ENCODE measurements at regions not wholly inside any gene's neighbourhood (a gene's known extent, or its start where the extent isn't known, plus 50 kb on each side); places are given as distances from the start of the nearest gene placed in this dataset.

DNA sequence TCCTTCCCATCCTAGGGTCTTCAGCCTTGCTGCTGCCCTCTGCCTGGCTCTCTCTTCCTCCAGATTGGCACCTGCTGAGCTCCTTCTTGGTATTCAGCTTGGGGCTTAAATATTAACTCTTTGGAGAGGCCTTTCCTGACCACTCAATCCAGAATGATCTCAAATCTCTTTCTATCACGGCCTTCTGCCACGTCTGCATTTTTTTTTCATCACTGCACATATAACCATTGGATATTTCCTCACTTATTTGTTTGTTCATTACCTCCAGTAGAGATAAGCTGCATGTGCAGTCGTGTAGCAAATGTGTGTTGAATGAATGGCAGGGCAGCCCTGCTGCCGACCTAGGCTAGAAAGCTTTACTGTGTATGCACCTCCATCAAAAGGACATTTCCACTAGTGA is 51.6 kb upstream of the MPP7 start:
- Histone ChIP-seq H3K27me3 (ENCODE audit: insufficient read depth, low read depth, low read length) (no peaks in the 10 kb centered on the region), H3K9me3 (ENCODE audit: low read length) (no peaks in the 10 kb centered on the region), H2AFZ (ENCODE audit: low read depth, low read length) (no peak overlapping the region), H3K4me3 (ENCODE audit: low read length) (no peak overlapping the region), H3K4me2 (ENCODE audit: low read length) (no peak overlapping the region), H4K20me1 (ENCODE audit: insufficient read depth) (no peaks in the 10 kb centered on the region), H3K9ac (ENCODE audit: low read length) (no peak overlapping the region), H3K27ac (ENCODE audit: low read length) (no peak overlapping the region), H3K36me3 (ENCODE audit: insufficient read depth, low read length) (no peaks in the 10 kb centered on the region), H3F3A (ENCODE audit: insufficient read depth, low read length, poor library complexity, severe bottlenecking) (no peaks in the 10 kb centered on the region), H3K79me2 (replicated peaks; ENCODE audit: insufficient read depth, low read length) (no peaks in the 10 kb centered on the region), H3K9me2 (ENCODE audit: insufficient read depth, low read length) (no peaks in the 10 kb centered on the region)
- TF ChIP-seq MXI1 (conservative IDR thresholded peaks at IDR 0.05; ENCODE audit: poor library complexity, severe bottlenecking) (no peak), EZH2 (IDR thresholded peaks at IDR 0.05; ENCODE audit: borderline replicate concordance, insufficient read depth, low read length, poor library complexity, severe bottlenecking) (no peak), POLR2AphosphoS5 (IDR thresholded peaks at IDR 0.05) (no peak), TAF1 (IDR thresholded peaks at IDR 0.05; ENCODE audit: low read depth) (no peak), RAD21 (conservative IDR thresholded peaks at IDR 0.05) (no peak), SMC3 (conservative IDR thresholded peaks at IDR 0.05; ENCODE audit: poor library complexity) (no peak), EP300 (conservative IDR thresholded peaks at IDR 0.05; ENCODE audit: poor library complexity, severe bottlenecking) (no peak)
- TF ChIP-seq, protein P1, sequence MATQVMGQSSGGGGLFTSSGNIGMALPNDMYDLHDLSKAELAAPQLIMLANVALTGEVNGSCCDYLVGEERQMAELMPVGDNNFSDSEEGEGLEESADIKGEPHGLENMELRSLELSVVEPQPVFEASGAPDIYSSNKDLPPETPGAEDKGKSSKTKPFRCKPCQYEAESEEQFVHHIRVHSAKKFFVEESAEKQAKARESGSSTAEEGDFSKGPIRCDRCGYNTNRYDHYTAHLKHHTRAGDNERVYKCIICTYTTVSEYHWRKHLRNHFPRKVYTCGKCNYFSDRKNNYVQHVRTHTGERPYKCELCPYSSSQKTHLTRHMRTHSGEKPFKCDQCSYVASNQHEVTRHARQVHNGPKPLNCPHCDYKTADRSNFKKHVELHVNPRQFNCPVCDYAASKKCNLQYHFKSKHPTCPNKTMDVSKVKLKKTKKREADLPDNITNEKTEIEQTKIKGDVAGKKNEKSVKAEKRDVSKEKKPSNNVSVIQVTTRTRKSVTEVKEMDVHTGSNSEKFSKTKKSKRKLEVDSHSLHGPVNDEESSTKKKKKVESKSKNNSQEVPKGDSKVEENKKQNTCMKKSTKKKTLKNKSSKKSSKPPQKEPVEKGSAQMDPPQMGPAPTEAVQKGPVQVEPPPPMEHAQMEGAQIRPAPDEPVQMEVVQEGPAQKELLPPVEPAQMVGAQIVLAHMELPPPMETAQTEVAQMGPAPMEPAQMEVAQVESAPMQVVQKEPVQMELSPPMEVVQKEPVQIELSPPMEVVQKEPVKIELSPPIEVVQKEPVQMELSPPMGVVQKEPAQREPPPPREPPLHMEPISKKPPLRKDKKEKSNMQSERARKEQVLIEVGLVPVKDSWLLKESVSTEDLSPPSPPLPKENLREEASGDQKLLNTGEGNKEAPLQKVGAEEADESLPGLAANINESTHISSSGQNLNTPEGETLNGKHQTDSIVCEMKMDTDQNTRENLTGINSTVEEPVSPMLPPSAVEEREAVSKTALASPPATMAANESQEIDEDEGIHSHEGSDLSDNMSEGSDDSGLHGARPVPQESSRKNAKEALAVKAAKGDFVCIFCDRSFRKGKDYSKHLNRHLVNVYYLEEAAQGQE (IDR thresholded peaks at IDR 0.05; ENCODE audit: borderline replicate concordance) = no peak
- TF ChIP-seq, protein P2, sequence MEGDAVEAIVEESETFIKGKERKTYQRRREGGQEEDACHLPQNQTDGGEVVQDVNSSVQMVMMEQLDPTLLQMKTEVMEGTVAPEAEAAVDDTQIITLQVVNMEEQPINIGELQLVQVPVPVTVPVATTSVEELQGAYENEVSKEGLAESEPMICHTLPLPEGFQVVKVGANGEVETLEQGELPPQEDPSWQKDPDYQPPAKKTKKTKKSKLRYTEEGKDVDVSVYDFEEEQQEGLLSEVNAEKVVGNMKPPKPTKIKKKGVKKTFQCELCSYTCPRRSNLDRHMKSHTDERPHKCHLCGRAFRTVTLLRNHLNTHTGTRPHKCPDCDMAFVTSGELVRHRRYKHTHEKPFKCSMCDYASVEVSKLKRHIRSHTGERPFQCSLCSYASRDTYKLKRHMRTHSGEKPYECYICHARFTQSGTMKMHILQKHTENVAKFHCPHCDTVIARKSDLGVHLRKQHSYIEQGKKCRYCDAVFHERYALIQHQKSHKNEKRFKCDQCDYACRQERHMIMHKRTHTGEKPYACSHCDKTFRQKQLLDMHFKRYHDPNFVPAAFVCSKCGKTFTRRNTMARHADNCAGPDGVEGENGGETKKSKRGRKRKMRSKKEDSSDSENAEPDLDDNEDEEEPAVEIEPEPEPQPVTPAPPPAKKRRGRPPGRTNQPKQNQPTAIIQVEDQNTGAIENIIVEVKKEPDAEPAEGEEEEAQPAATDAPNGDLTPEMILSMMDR (IDR thresholded peaks at IDR 0.05; ENCODE audit: poor library complexity, severe bottlenecking) = no peak

DNA sequence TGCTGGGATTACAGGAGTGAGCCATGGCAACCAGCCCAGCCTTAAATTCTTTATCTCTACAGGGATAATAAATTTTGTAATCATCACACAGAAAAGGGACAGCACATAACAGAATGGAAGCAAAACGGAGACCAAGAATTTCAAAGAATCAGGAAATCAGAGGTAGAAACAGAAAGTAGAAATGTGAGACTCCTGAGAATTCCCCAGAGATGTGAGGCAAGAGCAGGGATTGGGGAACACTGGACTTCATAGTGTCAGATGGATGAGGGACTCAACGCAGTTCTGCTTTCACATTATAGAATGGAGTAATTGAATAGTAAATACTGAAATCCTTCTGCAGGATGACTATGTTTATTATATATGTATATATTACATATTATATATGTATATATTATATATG is 52.5 kb upstream of the MPP7 start:
- Histone ChIP-seq H3K9me2 (ENCODE audit: insufficient read depth, low read length) (no peaks in the 10 kb centered on the region), H2AFZ (ENCODE audit: low read depth, low read length) (no peak overlapping the region), H3K4me2 (ENCODE audit: low read length) (no peak overlapping the region), H3K4me3 (ENCODE audit: low read length) (no peak overlapping the region), H3K27ac (ENCODE audit: low read length) (no peak overlapping the region), H3K9me3 (ENCODE audit: low read length) (no peaks in the 10 kb centered on the region), H4K20me1 (ENCODE audit: insufficient read depth) (no peaks in the 10 kb centered on the region), H3K27me3 (ENCODE audit: insufficient read depth, low read depth, low read length) (no peaks in the 10 kb centered on the region), H3K79me2 (replicated peaks; ENCODE audit: insufficient read depth, low read length) (no peaks in the 10 kb centered on the region), H3K36me3 (ENCODE audit: insufficient read depth, low read length) (no peaks in the 10 kb centered on the region), H3K9ac (ENCODE audit: low read length) (no peak overlapping the region), H3F3A (ENCODE audit: insufficient read depth, low read length, poor library complexity, severe bottlenecking) (no peaks in the 10 kb centered on the region)
- no peak for TF ChIP-seq RAD21 (conservative IDR thresholded peaks at IDR 0.05)
- TF ChIP-seq, protein P2 (IDR thresholded peaks at IDR 0.05; ENCODE audit: poor library complexity, severe bottlenecking) = no peak
- TF ChIP-seq POLR2AphosphoS5 (IDR thresholded peaks at IDR 0.05) = no peak
- TF ChIP-seq MXI1 (conservative IDR thresholded peaks at IDR 0.05; ENCODE audit: poor library complexity, severe bottlenecking) = no peak
- TF ChIP-seq TAF1 (IDR thresholded peaks at IDR 0.05; ENCODE audit: low read depth) = no peak
- no peak for TF ChIP-seq EZH2 (IDR thresholded peaks at IDR 0.05; ENCODE audit: borderline replicate concordance, insufficient read depth, low read length, poor library complexity, severe bottlenecking)
- TF ChIP-seq SMC3 (conservative IDR thresholded peaks at IDR 0.05; ENCODE audit: poor library complexity) = no peak
- no peak for TF ChIP-seq EP300 (conservative IDR thresholded peaks at IDR 0.05; ENCODE audit: poor library complexity, severe bottlenecking)
- TF ChIP-seq, protein P1 (IDR thresholded peaks at IDR 0.05; ENCODE audit: borderline replicate concordance) = no peak
